Endothelial cell of umbilical vein (primary cell): ENCODE measurements at regions not wholly inside any gene's neighbourhood (a gene's known extent, or its start where the extent isn't known, plus 50 kb on each side); places are given as distances from the start of the nearest gene placed in this dataset.

Experiments
- CTCF ChIP-seq, 2 donors: IDR thresholded peaks; 1 replicate in 1 of 2; 2 replicates in 1 of 2; pipeline ENCODE4 v1.5.1; 2011; ENCODE audit warnings: low read length in 2 of 2, mild to moderate bottlenecking in 2 of 2, moderate library complexity in 2 of 2, control low read depth in 1 of 2, inconsistent platforms in 1 of 2, low read depth in 1 of 2; ENCODE audit not compliant: insufficient read depth in 1 of 2; ENCODE audit errors: extremely low read depth in 1 of 2
- EZH2 ChIP-seq: IDR thresholded peaks from 2 replicates; pipeline ENCODE4 v1.6.1; 2012; ENCODE audit warnings: borderline replicate concordance, low read depth, mild to moderate bottlenecking, moderate library complexity, low read length, inconsistent platforms; ENCODE audit not compliant: severe bottlenecking
- MAX ChIP-seq: IDR thresholded peaks from 2 replicates; pipeline ENCODE4 v1.6.1; 2011; ENCODE audit not compliant: insufficient read depth, insufficient read length
- POLR2A ChIP-seq: IDR thresholded peaks from 2 replicates; pipeline ENCODE4 v1.6.1; 2012; ENCODE audit warnings: low read depth, mild to moderate bottlenecking, control low read depth, low read length
- POLR2AphosphoS5 ChIP-seq: IDR thresholded peaks from 2 replicates; pipeline ENCODE4 v1.6.1; 2012; ENCODE audit warnings: low read depth, mild to moderate bottlenecking, control low read depth, low read length, moderate library complexity; ENCODE audit not compliant: insufficient read depth

- TF ChIP-seq EZH2 (no peak), CTCF (IDR thresholded peaks at IDR 0.05; ENCODE audit: extremely low read depth in 1 of 2, insufficient read depth in 1 of 2, low read depth in 1 of 2, low read length in 2 of 2) (no peak), POLR2AphosphoS5 (no peak), POLR2A (no peak), MAX (no peak)
Observed at GRCh38 chr2:15701991-15702390, 110.3 kb downstream of the DDX1 start.
